Coronary artery (tissue), 2 donors: ENCODE measurements at regions not wholly inside any gene's neighbourhood (a gene's known extent, or its start where the extent isn't known, plus 50 kb on each side); places are given as distances from the start of the nearest gene placed in this dataset.
A peak's percentile ranks its signal among the peaks of the same experiment; 100 is the strongest.
"Not testable (repeated sequence)": the region's sequence is repeated elsewhere in the genome, so short reads cannot be mapped to it uniquely, and the experiment has no call there.

Experiments
- DNase-seq: peaks from one replicate; pipeline ENCODE4 v3.0.0-alpha.2; 2017; ENCODE audit warnings: low spot score
- H3K27ac ChIP-seq, 2 donors: fragments of 200-600 bp; sonication (generic); one replicate each; pipeline ENCODE4 v1.5.1; 2016 to 2019
- H3K4me3 ChIP-seq: fragments of 200-600 bp; sonication (generic); 2 replicates; pipeline ENCODE4 v1.5.1; 2016; ENCODE audit warnings: mild to moderate bottlenecking, moderate library complexity
- CTCF ChIP-seq: fragments of 200-600 bp; sonication (generic); IDR thresholded peaks from one replicate; pipeline ENCODE4 v1.5.1; 2019; ENCODE audit warnings: antibody characterized with exemption

GRCh38 chr4:4037399-4038138 is 189.2 kb downstream of the OTOP1 start:
- H3K27ac ChIP-seq, DNase-seq, H3K4me3 ChIP-seq: not testable (repeated sequence)

- DNase-seq, H3K4me3 ChIP-seq, H3K27ac ChIP-seq: not testable (repeated sequence)
Observed at GRCh38 chr4:4045823-4046222, 180.9 kb downstream of the OTOP1 start.

- not testable (repeated sequence) for H3K27ac ChIP-seq, DNase-seq, H3K4me3 ChIP-seq
Observed at GRCh38 chr4:4046686-4047085, 180.0 kb downstream of the OTOP1 start.

GRCh38 chr4:4047202-4047601 is 179.5 kb downstream of the OTOP1 start:
- not testable (repeated sequence) for H3K27ac ChIP-seq, H3K4me3 ChIP-seq, DNase-seq

- H3K4me3 ChIP-seq, H3K27ac ChIP-seq, DNase-seq: not testable (repeated sequence)
Observed at GRCh38 chr4:4048227-4048626, 178.5 kb downstream of the OTOP1 start.

DNA sequence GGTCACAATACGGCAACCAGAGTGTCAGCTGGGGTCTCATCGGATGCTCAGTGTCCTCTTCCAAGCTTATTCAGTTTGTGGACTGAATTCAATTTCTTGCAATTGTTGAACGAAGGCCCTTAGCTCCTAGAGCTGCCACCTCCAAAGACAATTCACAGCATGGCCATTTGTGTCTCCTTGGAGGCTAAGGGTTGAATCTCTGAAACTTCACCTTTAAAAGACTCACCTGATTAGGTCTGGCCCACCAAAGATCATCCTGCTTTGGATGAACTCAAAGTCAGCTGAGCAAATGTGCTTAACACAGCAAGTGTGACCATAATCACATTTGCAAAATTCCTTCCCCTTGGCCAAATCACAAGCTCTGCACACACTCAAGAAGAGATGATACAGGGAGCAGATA is 175.9 kb downstream of the OTOP1 start:
- DNase-seq, H3K4me3 ChIP-seq, H3K27ac ChIP-seq: not testable (repeated sequence)

DNA sequence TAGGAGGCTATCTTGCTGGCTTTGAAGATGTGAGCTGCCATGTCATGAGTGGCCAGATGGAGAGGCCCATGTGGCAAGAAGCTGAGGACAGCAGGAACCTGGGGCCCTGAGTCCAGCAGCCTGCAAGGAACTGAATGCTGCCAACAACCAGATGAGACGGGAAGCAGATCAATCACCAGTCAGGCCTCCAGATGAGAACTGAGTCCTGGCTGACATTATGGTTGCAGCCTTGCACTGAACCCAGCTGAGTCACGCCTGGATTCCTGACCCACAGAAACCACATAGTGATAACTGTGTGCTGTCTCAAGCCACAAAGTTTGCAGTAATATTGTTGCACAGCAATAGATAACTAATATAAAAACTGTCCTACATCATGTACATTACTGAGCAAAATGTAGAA is 173.8 kb downstream of the OTOP1 start:
- DNase-seq, H3K4me3 ChIP-seq, H3K27ac ChIP-seq: not testable (repeated sequence)

DNA sequence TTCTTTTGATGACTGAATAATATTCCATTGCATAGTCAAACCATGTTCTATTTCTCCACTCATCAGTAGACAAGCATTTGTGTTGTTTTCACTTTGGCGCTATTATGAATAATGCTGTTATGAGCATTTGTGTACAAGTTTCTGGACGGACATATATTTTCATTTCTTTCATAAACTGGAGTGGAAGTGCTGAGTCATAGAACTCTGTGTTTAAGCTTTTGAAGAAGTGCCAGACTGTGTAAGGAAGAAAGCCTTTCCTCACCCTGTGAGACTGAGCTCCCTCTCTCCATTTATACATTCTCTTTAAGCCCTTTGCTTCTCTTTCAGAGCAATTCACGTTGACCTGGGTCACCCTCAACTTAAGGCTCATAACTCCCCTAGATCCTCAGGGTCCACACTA is 169.5 kb downstream of the OTOP1 start:
- DNase-seq, H3K4me3 ChIP-seq, H3K27ac ChIP-seq: not testable (repeated sequence)

DNA sequence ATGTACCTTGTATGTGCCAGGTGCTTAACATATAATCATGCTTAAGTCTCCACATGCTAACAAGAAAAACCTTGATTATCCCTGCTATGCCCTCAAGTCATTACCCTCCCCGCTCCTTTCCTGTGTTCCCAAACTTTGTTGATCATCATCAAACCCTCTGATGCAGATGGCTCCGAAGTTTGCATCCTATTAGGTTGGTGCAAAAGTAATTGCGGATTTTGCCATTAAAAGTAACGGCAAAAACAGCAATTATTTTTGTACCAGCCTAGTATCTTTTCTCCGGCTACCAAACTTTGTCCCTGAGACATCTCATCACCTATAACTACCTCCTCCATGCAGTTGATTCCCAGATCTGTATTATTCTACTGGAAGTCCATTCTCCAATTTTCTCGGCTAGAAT is 142.6 kb downstream of the OTOP1 start:
- not testable (repeated sequence) for H3K4me3 ChIP-seq, H3K27ac ChIP-seq, DNase-seq

GRCh38 chr4:4089716-4090419 is 136.9 kb downstream of the OTOP1 start:
- not testable (repeated sequence) for H3K27ac ChIP-seq, DNase-seq, H3K4me3 ChIP-seq

DNA sequence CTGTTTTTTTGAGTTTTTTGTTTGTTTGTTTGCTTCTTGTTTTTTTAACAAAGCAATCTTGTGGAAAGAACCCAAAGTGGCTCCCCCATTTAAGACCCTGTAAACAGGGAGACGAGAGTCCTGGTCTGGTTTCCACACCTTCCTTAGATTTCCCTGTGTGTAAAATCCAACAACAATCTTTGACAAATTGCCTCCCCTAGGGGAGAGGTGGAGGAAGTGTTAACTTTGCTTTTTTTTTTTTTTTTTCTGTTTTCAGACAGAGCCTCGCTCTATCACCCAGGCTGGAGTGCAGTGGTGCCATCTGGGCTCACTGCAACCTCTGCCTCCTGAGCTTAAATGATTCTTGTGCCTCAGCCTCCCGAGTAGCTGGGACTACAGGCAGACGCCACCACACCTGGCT is 136.0 kb downstream of the OTOP1 start:
- not testable (repeated sequence) for H3K4me3 ChIP-seq, DNase-seq, H3K27ac ChIP-seq

DNA sequence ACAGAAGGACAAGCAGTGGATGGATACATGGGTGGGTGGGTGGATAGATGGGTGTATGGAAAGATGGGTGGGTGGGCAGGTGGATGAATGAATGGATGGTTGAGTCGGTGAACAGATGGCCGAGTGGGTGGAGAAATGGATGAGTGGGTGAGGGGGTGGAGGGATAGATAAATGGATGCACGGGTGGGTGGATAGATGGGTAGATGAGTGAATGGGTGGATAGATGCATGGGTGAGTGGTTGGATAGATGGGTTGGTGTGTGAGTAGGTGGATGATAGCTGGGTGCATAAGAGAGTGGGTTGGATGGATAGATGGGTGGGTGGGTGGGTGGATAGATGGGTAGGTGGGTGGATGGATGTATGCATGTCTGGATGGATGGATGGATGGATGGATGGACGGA is 134.6 kb downstream of the OTOP1 start:
- H3K27ac ChIP-seq = not testable (repeated sequence)

DNA sequence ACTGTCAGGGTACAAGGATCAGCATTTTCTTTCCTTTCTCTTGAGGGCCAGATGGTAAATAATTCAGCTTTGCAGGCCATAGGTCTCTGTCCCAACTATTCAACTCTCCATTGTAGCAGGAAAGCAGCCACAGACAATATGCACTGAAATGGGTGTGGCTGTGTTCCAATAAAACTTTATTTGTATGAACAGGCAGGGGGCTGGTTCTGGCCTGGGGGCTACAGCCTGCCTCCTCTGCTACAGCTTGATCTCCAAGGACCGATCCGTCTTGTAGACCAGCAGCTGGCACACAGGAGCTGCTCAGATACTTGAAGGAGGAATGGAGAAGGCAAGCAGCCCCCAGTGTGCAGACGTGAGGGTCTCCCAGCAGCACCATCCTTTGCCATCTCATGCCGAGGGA is 127.1 kb downstream of the OTOP1 start:
- DNase-seq, H3K27ac ChIP-seq, H3K4me3 ChIP-seq: not testable (repeated sequence)

More for the DNA sequence above, 134.6 kb downstream of the OTOP1 start:
- not testable (repeated sequence) for DNase-seq, H3K4me3 ChIP-seq

DNA sequence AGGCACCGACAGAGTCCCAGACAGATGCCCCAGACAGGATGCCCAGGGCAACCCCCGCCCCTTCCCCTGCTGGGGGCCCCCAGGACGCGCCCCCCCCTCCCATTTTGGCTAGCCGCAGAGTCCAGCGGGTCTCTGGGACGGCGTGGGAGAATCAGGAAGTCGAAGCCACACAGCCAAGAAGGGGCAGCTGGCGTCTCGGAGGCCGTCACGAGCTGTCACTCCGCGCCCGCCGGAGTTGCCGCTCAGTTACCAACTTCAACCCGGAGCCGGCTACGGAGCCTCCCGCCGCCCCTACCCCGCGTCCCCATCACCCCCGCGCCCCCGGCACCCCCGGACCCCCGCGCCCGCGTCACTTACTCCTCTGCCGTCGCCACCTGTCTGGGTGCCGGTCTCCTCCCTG is 119.8 kb downstream of the OTOP1 start:
- H3K27ac ChIP-seq, DNase-seq: not testable (repeated sequence)
- H3K4me3 ChIP-seq = peak overlapping the region; percentile 70

- DNase-seq, H3K27ac ChIP-seq: not testable (repeated sequence)
- TF ChIP-seq CTCF = peak; percentile 75
- H3K4me3 ChIP-seq = peak overlapping the region; percentile 70
Observed at GRCh38 chr4:4107411-4108107, 119.2 kb downstream of the OTOP1 start.

- not testable (repeated sequence) for DNase-seq, H3K4me3 ChIP-seq, H3K27ac ChIP-seq
Observed at GRCh38 chr4:4115381-4115780, 111.3 kb downstream of the OTOP1 start.

GRCh38 chr4:4116901-4117300 is 109.8 kb downstream of the OTOP1 start:
- H3K4me3 ChIP-seq, DNase-seq, H3K27ac ChIP-seq: not testable (repeated sequence)

DNA sequence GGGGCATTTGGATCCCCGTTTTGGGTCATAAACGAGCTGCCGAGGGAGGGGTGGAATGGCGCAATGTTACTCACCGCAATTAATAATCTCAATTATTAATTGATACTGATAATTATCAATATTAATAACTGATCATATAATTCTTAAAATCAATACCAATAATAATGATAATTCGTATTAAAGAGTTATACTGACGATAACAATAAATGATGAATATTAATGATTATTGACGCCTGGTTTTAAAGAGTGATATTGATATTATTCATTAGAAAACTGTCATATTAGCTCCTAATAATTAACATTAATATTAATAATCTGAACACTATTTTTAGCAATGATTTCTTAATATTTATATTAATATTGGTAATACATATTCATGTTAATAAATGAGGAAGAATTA is 92.4 kb downstream of the OTOP1 start:
- H3K27ac ChIP-seq, DNase-seq, H3K4me3 ChIP-seq: not testable (repeated sequence)
